ENCODE measurements at regions not wholly inside any gene's neighbourhood (a gene's known extent, or its start where the extent isn't known, plus 50 kb on each side); places are given as distances from the start of the nearest gene placed in this dataset.
A peak's percentile ranks its signal among the peaks of the same experiment; 100 is the strongest.

- TF ChIP-seq CTCF (conservative IDR thresholded peaks at IDR 0.05; ENCODE audit: low read depth in 2 of 2), result no peak
These were observed 308.6 kb upstream of the ZFHX3 start (continued) for GRCh38 chr16:73356401-73357079.

DNA sequence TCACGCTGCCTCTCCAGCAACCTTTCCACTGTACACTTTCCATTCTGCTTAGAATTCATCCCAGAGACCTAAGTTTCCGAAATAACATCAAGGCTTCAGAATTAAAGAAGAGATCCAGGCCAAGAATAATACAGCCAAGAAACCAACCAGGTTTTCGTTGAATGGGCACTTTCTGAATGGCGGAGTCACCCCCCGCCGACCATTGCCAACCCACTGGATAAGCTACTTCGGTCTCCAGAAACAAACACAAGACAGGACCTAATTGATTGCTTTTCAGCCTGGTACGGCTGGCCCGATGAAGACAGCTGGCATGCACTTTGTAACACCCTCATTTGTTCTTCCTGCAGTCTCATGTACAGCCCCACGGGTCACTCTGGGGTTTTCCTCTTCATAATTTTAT lies 308.1 kb upstream of the ZFHX3 start:
- H3K36me3 ChIP-seq (ENCODE audit: insufficient read depth), result no peaks in the 10 kb centered on the region
- Mint-ChIP-seq H3K9me3 (no peaks in the 10 kb centered on the region), H3K27ac (0 out of 2 replicates have a peak overlapping the region, but pooled peaks have one; percentile 13), H3K27me3 (ENCODE audit: insufficient read depth, low read depth, poor library complexity) (peaks cover 4% of the 10 kb centered on the region), H3K36me3 (ENCODE audit: low read depth) (no peaks in the 10 kb centered on the region; the same call in 2 of the 3 replicates), H3K4me1 (peaks cover 21% of the 10 kb centered on the region), H3K4me3 (no peak overlapping the region)
- no peak overlapping the region for H3K4me3 ChIP-seq
- no peak for DNase-seq (ENCODE audit: low spot score)
- H3K9me2 ChIP-seq (ENCODE audit: insufficient read depth), result peaks cover 16% of the 10 kb centered on the region
- ATAC-seq, result no peak
- no peak overlapping the region for H3K27ac ChIP-seq (ENCODE audit: low read depth)
- H3F3A ChIP-seq (replicated peaks; ENCODE audit: low read depth), result no peaks in the 10 kb centered on the region
- no peaks in the 10 kb centered on the region for H4K20me1 ChIP-seq (replicated peaks; ENCODE audit: insufficient read depth)
- H2AFZ ChIP-seq, result no peak overlapping the region
- no peaks in the 10 kb centered on the region for H3K79me2 ChIP-seq (replicated peaks; ENCODE audit: insufficient read depth)
- peaks cover 14% of the 10 kb centered on the region for H3K4me1 ChIP-seq (ENCODE audit: insufficient read depth)
- TF ChIP-seq ZNF114 (CRISPR knock-in tag; IDR thresholded peaks at IDR 0.05), result no peak
- no peak for TF ChIP-seq EZH2phosphoT487 (IDR thresholded peaks at IDR 0.05; ENCODE audit: unreplicated experiment)
- TF ChIP-seq EZH2 (IDR thresholded peaks at IDR 0.05; ENCODE audit: low read depth, unreplicated experiment), result no peak
- TF ChIP-seq CTCF (conservative IDR thresholded peaks at IDR 0.05; ENCODE audit: low read depth in 2 of 2), result no peak
- TF ChIP-seq STAT1 (IDR thresholded peaks at IDR 0.05; ENCODE audit: unreplicated experiment), result no peak
- no peak for TF ChIP-seq POLR2AphosphoS5 (IDR thresholded peaks at IDR 0.05; ENCODE audit: low read depth)
- H3K4me2 ChIP-seq, result no peak overlapping the region
- H3K27me3 ChIP-seq (ENCODE audit: insufficient read depth), result no peaks in the 10 kb centered on the region

DNA sequence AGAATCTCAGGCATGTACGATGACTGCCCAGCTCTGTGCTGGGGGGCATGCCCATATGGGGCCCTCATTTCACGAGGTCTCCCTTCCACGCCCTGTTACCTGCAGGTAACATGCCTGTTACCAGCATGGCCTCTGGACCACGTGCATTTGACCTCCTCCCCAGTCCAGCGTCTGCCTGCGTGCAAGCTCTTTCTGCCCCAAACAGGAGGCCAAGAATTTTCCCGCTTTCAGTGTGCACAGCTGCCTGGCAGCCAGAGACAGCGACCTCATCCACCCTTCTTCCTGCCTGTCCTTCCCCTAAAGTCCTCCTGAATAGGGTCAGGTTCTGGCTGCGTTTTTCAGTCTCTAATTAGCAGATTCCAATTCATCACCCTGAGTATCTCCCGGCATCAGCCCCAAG lies 306.5 kb upstream of the ZFHX3 start:
- ATAC-seq, result no peak
- TF ChIP-seq STAT1 (IDR thresholded peaks at IDR 0.05; ENCODE audit: unreplicated experiment) (no peak), EZH2phosphoT487 (IDR thresholded peaks at IDR 0.05; ENCODE audit: unreplicated experiment) (no peak)
- TF ChIP-seq, protein P1, sequence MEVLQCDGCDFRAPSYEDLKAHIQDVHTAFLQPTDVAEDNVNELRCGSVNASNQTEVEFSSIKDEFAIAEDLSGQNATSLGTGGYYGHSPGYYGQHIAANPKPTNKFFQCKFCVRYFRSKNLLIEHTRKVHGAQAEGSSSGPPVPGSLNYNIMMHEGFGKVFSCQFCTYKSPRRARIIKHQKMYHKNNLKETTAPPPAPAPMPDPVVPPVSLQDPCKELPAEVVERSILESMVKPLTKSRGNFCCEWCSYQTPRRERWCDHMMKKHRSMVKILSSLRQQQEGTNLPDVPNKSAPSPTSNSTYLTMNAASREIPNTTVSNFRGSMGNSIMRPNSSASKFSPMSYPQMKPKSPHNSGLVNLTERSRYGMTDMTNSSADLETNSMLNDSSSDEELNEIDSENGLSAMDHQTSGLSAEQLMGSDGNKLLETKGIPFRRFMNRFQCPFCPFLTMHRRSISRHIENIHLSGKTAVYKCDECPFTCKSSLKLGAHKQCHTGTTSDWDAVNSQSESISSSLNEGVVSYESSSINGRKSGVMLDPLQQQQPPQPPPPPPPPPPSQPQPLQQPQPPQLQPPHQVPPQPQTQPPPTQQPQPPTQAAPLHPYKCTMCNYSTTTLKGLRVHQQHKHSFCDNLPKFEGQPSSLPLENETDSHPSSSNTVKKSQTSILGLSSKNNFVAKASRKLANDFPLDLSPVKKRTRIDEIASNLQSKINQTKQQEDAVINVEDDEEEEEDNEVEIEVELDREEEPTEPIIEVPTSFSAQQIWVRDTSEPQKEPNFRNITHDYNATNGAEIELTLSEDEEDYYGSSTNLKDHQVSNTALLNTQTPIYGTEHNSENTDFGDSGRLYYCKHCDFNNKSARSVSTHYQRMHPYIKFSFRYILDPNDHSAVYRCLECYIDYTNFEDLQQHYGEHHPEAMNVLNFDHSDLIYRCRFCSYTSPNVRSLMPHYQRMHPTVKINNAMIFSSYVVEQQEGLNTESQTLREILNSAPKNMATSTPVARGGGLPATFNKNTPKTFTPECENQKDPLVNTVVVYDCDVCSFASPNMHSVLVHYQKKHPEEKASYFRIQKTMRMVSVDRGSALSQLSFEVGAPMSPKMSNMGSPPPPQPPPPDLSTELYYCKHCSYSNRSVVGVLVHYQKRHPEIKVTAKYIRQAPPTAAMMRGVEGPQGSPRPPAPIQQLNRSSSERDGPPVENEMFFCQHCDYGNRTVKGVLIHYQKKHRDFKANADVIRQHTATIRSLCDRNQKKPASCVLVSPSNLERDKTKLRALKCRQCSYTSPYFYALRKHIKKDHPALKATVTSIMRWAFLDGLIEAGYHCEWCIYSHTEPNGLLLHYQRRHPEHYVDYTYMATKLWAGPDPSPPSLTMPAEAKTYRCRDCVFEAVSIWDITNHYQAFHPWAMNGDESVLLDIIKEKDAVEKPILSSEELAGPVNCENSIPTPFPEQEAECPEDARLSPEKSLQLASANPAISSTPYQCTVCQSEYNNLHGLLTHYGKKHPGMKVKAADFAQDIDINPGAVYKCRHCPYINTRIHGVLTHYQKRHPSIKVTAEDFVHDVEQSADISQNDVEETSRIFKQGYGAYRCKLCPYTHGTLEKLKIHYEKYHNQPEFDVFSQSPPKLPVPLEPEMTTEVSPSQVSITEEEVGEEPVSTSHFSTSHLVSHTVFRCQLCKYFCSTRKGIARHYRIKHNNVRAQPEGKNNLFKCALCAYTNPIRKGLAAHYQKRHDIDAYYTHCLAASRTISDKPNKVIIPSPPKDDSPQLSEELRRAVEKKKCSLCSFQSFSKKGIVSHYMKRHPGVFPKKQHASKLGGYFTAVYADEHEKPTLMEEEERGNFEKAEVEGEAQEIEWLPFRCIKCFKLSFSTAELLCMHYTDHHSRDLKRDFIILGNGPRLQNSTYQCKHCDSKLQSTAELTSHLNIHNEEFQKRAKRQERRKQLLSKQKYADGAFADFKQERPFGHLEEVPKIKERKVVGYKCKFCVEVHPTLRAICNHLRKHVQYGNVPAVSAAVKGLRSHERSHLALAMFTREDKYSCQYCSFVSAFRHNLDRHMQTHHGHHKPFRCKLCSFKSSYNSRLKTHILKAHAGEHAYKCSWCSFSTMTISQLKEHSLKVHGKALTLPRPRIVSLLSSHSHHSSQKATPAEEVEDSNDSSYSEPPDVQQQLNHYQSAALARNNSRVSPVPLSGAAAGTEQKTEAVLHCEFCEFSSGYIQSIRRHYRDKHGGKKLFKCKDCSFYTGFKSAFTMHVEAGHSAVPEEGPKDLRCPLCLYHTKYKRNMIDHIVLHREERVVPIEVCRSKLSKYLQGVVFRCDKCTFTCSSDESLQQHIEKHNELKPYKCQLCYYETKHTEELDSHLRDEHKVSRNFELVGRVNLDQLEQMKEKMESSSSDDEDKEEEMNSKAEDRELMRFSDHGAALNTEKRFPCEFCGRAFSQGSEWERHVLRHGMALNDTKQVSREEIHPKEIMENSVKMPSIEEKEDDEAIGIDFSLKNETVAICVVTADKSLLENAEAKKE (CRISPR knock-in tag; IDR thresholded peaks at IDR 0.05), result no peak

More for the DNA sequence above, 306.5 kb upstream of the ZFHX3 start:
- Histone ChIP-seq H4K20me1 (replicated peaks; ENCODE audit: insufficient read depth) (no peaks in the 10 kb centered on the region), H3K79me2 (replicated peaks; ENCODE audit: insufficient read depth) (no peaks in the 10 kb centered on the region), H3K4me1 (ENCODE audit: insufficient read depth) (peaks cover 14% of the 10 kb centered on the region), H3F3A (replicated peaks; ENCODE audit: low read depth) (no peaks in the 10 kb centered on the region), H3K36me3 (ENCODE audit: insufficient read depth) (no peaks in the 10 kb centered on the region), H2AFZ (peak overlapping the region; percentile 74), H3K9me2 (ENCODE audit: insufficient read depth) (peaks cover 16% of the 10 kb centered on the region), H3K4me2 (no peak overlapping the region), H3K27ac (ENCODE audit: low read depth) (no peak overlapping the region), H3K27me3 (ENCODE audit: insufficient read depth) (no peaks in the 10 kb centered on the region), H3K4me3 (no peak overlapping the region)
- H3K9me3 Mint-ChIP-seq, result no peaks in the 10 kb centered on the region
- H3K27ac Mint-ChIP-seq, result no peak overlapping the region
- H3K4me3 Mint-ChIP-seq, result no peak overlapping the region
- no peaks in the 10 kb centered on the region; the same call in 2 of the 3 replicates for H3K36me3 Mint-ChIP-seq (ENCODE audit: low read depth)
- DNase-seq (ENCODE audit: low spot score), result no peak
- H3K27me3 Mint-ChIP-seq (ENCODE audit: insufficient read depth, low read depth, poor library complexity), result peaks cover 4% of the 10 kb centered on the region
- H3K4me1 Mint-ChIP-seq, result peaks cover 21% of the 10 kb centered on the region
